IMR-90 (cell line): ENCODE measurements at regions not wholly inside any gene's neighbourhood (a gene's known extent, or its start where the extent isn't known, plus 50 kb on each side); places are given as distances from the start of the nearest gene placed in this dataset.

Experiments
- ATAC-seq: fragments of 200-7000 bp; cut with Tn5 transposase; 2 replicates; pipeline ENCODE4 v1.9.1; 2020; ENCODE audit warnings: low read depth, mild to moderate bottlenecking, moderate library complexity
- BruUV-seq: library from RNA; stranded (reverse); fragments of 400-500 nt; replicated peaks from 2 replicates; lab custom pipeline; 2021; lab: Mats Ljungman, UMichigan
- CTCF ChIA-PET: fragments of 300-600 bp; formaldehyde crosslinking; extraction: SDS; loops from one replicate; lab custom pipeline; 2021; ENCODE audit warnings: antibody characterized with exemption; lab: Yijun Ruan, JAX
- POLR2A ChIA-PET: fragments of 300-600 bp; sonication (Branson Sonifier 250); formaldehyde crosslinking; loops from one replicate; lab custom pipeline; 2022; ENCODE audit warnings: antibody characterized with exemption; ENCODE audit not compliant: unreplicated experiment; lab: Charles Lee
- DNase-seq: peaks from one replicate; pipeline ENCODE4 v3.0.0; 2013
- H2AFZ ChIP-seq: replicated peaks from 2 replicates; pipeline ENCODE3; 2013; ENCODE audit warnings: low read length, mild to moderate bottlenecking; ENCODE audit not compliant: poor library complexity
- H2AK5ac ChIP-seq: 2 replicates; pipeline ENCODE4 v1.6.1; 2013; ENCODE audit warnings: low read depth, low read length, inconsistent platforms
- H2AK9ac ChIP-seq: replicated peaks from 2 replicates; pipeline ENCODE3; 2013; ENCODE audit warnings: mild to moderate bottlenecking, low read depth, low read length, moderate library complexity; ENCODE audit not compliant: poor library complexity
- H2BK120ac ChIP-seq: 2 replicates; pipeline ENCODE4 v1.6.1; 2013; ENCODE audit warnings: low read depth, low read length, inconsistent platforms
- H2BK15ac ChIP-seq: 3 replicates; pipeline ENCODE4 v1.6.1; 2013; ENCODE audit warnings: low read depth, low read length, inconsistent platforms
- H2BK20ac ChIP-seq: 2 replicates; pipeline ENCODE4 v1.6.1; 2013; ENCODE audit warnings: low read depth, mild to moderate bottlenecking, inconsistent platforms, low read length, moderate library complexity
- H2BK5ac ChIP-seq: 2 replicates; pipeline ENCODE4 v1.6.1; 2013; ENCODE audit warnings: mild to moderate bottlenecking, low read depth, low read length, inconsistent platforms; ENCODE audit not compliant: poor library complexity, severe bottlenecking
- H3K14ac ChIP-seq: replicated peaks from 2 replicates; pipeline ENCODE4 v1.6.1; 2013; ENCODE audit warnings: low read depth, low read length, inconsistent platforms
- H3K18ac ChIP-seq: 2 replicates; pipeline ENCODE4 v1.6.1; 2013; ENCODE audit warnings: low read depth, low read length, control low read depth
- H3K23ac ChIP-seq: 2 replicates; pipeline ENCODE4 v1.6.1; 2013; ENCODE audit warnings: low read depth, low read length, inconsistent platforms
- H3K27ac ChIP-seq: 2 replicates; pipeline ENCODE4 v1.5.1; 2013; ENCODE audit warnings: mild to moderate bottlenecking, control low read depth, low read length; ENCODE audit not compliant: insufficient read depth
- H3K27me3 ChIP-seq: 2 replicates; pipeline ENCODE4 v1.6.1; 2013; ENCODE audit warnings: low read length; ENCODE audit not compliant: control insufficient read depth, insufficient read depth
- H3K36me3 ChIP-seq: 2 replicates; pipeline ENCODE4 v1.6.1; 2013; ENCODE audit warnings: low read length, mixed read lengths; ENCODE audit not compliant: control insufficient read depth, insufficient read depth
- H3K4ac ChIP-seq: 2 replicates; pipeline ENCODE4 v1.6.1; 2013; ENCODE audit warnings: low read depth, low read length, inconsistent platforms
- H3K4me1 ChIP-seq: 2 replicates; pipeline ENCODE4 v1.6.1; 2013; ENCODE audit warnings: low read length, mixed read lengths; ENCODE audit not compliant: control insufficient read depth, insufficient read depth
- H3K4me2 ChIP-seq: 2 replicates; pipeline ENCODE4 v1.6.1; 2013; ENCODE audit warnings: low read depth, mild to moderate bottlenecking, control low read depth, low read length, moderate library complexity
- H3K4me3 ChIP-seq: 2 replicates; pipeline ENCODE4 v1.5.1; 2013; ENCODE audit warnings: low read depth, mild to moderate bottlenecking, control low read depth, low read length, moderate library complexity; ENCODE audit not compliant: insufficient read depth
- H3K56ac ChIP-seq: 2 replicates; pipeline ENCODE4 v1.6.1; 2013; ENCODE audit warnings: low read length, inconsistent platforms; ENCODE audit not compliant: insufficient read depth; ENCODE audit errors: extremely low read depth
- H3K79me1 ChIP-seq, 2 experiments: 2 replicates each; pipeline ENCODE4 v1.6.1; 2013; ENCODE audit warnings: low read length in 2 of 2, inconsistent platforms in 1 of 2, low read depth in 1 of 2
- H3K9ac ChIP-seq: 2 replicates; pipeline ENCODE4 v1.6.1; 2013; ENCODE audit warnings: low read depth, low read length, control low read depth
- H3K9me1 ChIP-seq: 2 replicates; pipeline ENCODE4 v1.6.1; 2013; ENCODE audit warnings: low read length, inconsistent platforms; ENCODE audit not compliant: insufficient read depth
- H3K9me3 ChIP-seq: 2 replicates; pipeline ENCODE4 v1.6.1; 2013; ENCODE audit warnings: low read length; ENCODE audit not compliant: control insufficient read depth, insufficient read depth
- H4K20me1 ChIP-seq: 2 replicates; pipeline ENCODE4 v1.6.1; 2013; ENCODE audit warnings: low read length, inconsistent platforms; ENCODE audit not compliant: insufficient read depth
- H4K5ac ChIP-seq: 2 replicates; pipeline ENCODE4 v1.6.1; 2013; ENCODE audit warnings: mild to moderate bottlenecking, low read depth, low read length, control low read depth
- H4K8ac ChIP-seq, 2 experiments: 2 replicates each; pipeline ENCODE4 v1.6.1; 2013; ENCODE audit warnings: low read depth in 2 of 2, low read length in 2 of 2, control low read depth in 1 of 2, inconsistent platforms in 1 of 2
- H4K91ac ChIP-seq: 2 replicates; pipeline ENCODE4 v1.6.1; 2013; ENCODE audit warnings: low read depth, low read length, inconsistent platforms; ENCODE audit not compliant: insufficient read depth
- BHLHE40 ChIP-seq: fragments of 150-350 bp; IDR thresholded peaks from 2 replicates; pipeline ENCODE4 v1.6.1; 2016; ENCODE audit warnings: mild to moderate bottlenecking, low read depth, low read length
- CEBPB ChIP-seq: IDR thresholded peaks from 2 replicates; pipeline ENCODE4 v1.6.1; 2012; ENCODE audit warnings: low read depth, low read length, improper control_type of control experiment
- CHD1 ChIP-seq: IDR thresholded peaks from 2 replicates; pipeline ENCODE4 v1.6.1; 2012; ENCODE audit warnings: low read depth, low read length, improper control_type of control experiment
- CTCF ChIP-seq: conservative IDR thresholded peaks from 2 replicates; pipeline ENCODE4 v1.5.1; 2012; ENCODE audit warnings: mild to moderate bottlenecking, low read depth, low read length, improper control_type of control experiment
- ELK1 ChIP-seq: fragments of 150-350 bp; IDR thresholded peaks from 2 replicates; pipeline ENCODE4 v1.6.1; 2016; ENCODE audit warnings: low read depth, mild to moderate bottlenecking, low read length, moderate library complexity, borderline replicate concordance
- FOS ChIP-seq: fragments of 150-350 bp; IDR thresholded peaks from 2 replicates; pipeline ENCODE4 v1.6.1; 2016; ENCODE audit warnings: low read depth, low read length
- MAFK ChIP-seq: IDR thresholded peaks from 2 replicates; pipeline ENCODE4 v1.6.1; 2012; ENCODE audit warnings: low read depth, low read length, improper control_type of control experiment
- MAZ ChIP-seq: IDR thresholded peaks from 2 replicates; pipeline ENCODE4 v1.6.1; 2012; ENCODE audit warnings: low read depth, mild to moderate bottlenecking, low read length, improper control_type of control experiment, moderate library complexity, borderline replicate concordance
- MXI1 ChIP-seq: IDR thresholded peaks from 2 replicates; pipeline ENCODE4 v1.6.1; 2012; ENCODE audit warnings: low read depth, mild to moderate bottlenecking, low read length, moderate library complexity, borderline replicate concordance
- NFE2L2 ChIP-seq: fragments of 150-350 bp; IDR thresholded peaks from 2 replicates; pipeline ENCODE4 v1.6.1; 2016; ENCODE audit warnings: low read depth, mild to moderate bottlenecking, low read length
- POLR2A ChIP-seq: IDR thresholded peaks from 2 replicates; pipeline ENCODE4 v1.6.1; 2012; ENCODE audit warnings: mild to moderate bottlenecking, low read depth, low read length
- RAD21 ChIP-seq: IDR thresholded peaks from 2 replicates; pipeline ENCODE4 v1.6.1; 2012; ENCODE audit warnings: low read length, improper control_type of control experiment
- RCOR1 ChIP-seq: IDR thresholded peaks from 2 replicates; pipeline ENCODE4 v1.6.1; 2012; ENCODE audit warnings: mild to moderate bottlenecking, low read length, improper control_type of control experiment; ENCODE audit not compliant: insufficient replicate concordance
- RFX5 ChIP-seq: IDR thresholded peaks from 2 replicates; pipeline ENCODE4 v1.8.0; 2012; ENCODE audit warnings: low read depth, mild to moderate bottlenecking, low read length, moderate library complexity
- SMC3 ChIP-seq: fragments of 150-350 bp; IDR thresholded peaks from 2 replicates; pipeline ENCODE4 v1.6.1; 2016; ENCODE audit warnings: low read depth, mild to moderate bottlenecking, antibody characterized with exemption, low read length, moderate library complexity
- USF2 ChIP-seq: fragments of 150-350 bp; IDR thresholded peaks from 2 replicates; pipeline ENCODE4 v1.6.1; 2017; ENCODE audit warnings: mild to moderate bottlenecking, antibody characterized with exemption, low read length, low read depth
- WGBS, 2 experiments: methylation state at CpG; one replicate each; pipeline versions ENCODE4 v1.1.5 to v1.1.7; 2013; ENCODE audit warnings: missing lambda C conversion rate in 2 of 2; ENCODE audit not compliant: insufficient read length in 1 of 2; ENCODE audit errors: extremely low coverage in 2 of 2; 5-methylcytosine and 5-hydroxymethylcytosine counted together
- dilution Hi-C: fragments of 300-500 bp; cut with HindIII; formaldehyde crosslinking; loops from one replicate; pipeline ENCODE4 v1.14.3; 2018; ENCODE audit warnings: low sequenced_read_pairs; ENCODE audit not compliant: unreplicated experiment
- in situ Hi-C: fragments of 300-500 bp; cut with MboI; formaldehyde crosslinking; loops from 3 replicates; pipeline ENCODE4 v1.14.3; 2019; ENCODE audit warnings: low sequenced_read_pairs, inconsistent platforms, mixed read lengths
- intact Hi-C: fragments of 100-400 bp; cut with micrococcal nuclease; formaldehyde crosslinking; loops from 2 replicates; pipeline ENCODE4 v1.10.0; 2022

- intact Hi-C loops = no loop called here
- H2AFZ ChIP-seq = no peak overlapping the region
- CTCF ChIA-PET = interaction anchor here (0.6 kb wide), 2 partner anchors 556 to 569 kb away, joined by 6 to 7 read pairs; no protein-coding TSS in a partner anchor
Observed at GRCh38 chr3:110734524-110734923, 337.1 kb upstream of the NECTIN3 start.

More at GRCh38 chr3:110734524-110734923, 337.1 kb upstream of the NECTIN3 start:
- no peaks in the 10 kb centered on the region for H3K27me3 ChIP-seq
- no peak overlapping the region for H4K91ac ChIP-seq
- no peak overlapping the region for H4K5ac ChIP-seq
- no peak overlapping the region for H2BK15ac ChIP-seq
- H3K36me3 ChIP-seq = no peaks in the 10 kb centered on the region
- H3K9me3 ChIP-seq = no peaks in the 10 kb centered on the region
- H4K8ac ChIP-seq = no peak overlapping the region
- H3K56ac ChIP-seq = no peak overlapping the region
- no peak overlapping the region for H2BK20ac ChIP-seq
- no peak for ATAC-seq
- H3K9ac ChIP-seq = no peak overlapping the region
- no peak overlapping the region for H3K14ac ChIP-seq
- TF ChIP-seq RAD21 (no peak), RFX5 (no peak), CHD1 (no peak), MAZ (no peak), CTCF (no peak), MXI1 (no peak), MAFK (no peak), NFE2L2 (no peak), USF2 (no peak), POLR2A (no peak), BHLHE40 (no peak), FOS (no peak), ELK1 (no peak), RCOR1 (no peak), SMC3 (no peak), CEBPB (no peak)
- POLR2A ChIA-PET = no interaction called here
- no peak overlapping the region for H2AK5ac ChIP-seq
- dilution Hi-C loops (no loop called here), in situ Hi-C loops (no loop called here)
- WGBS, 2 experiments = 88% methylated on average over 3 of the region's 5 CpGs; no CpG with 5 or more reads in 1 of the 2 experiments
- H3K4me1 ChIP-seq = no peaks in the 10 kb centered on the region
- no peaks in the 10 kb centered on the region for H3K79me1 ChIP-seq
- H3K27ac ChIP-seq = no peak overlapping the region
- H2AK9ac ChIP-seq = no peak overlapping the region
- H3K4me3 ChIP-seq = no peak overlapping the region
- H2BK5ac ChIP-seq = no peak overlapping the region
- no peak overlapping the region for H3K18ac ChIP-seq
- H4K20me1 ChIP-seq = no peaks in the 10 kb centered on the region
- BruUV-seq = no TSS peak
- no peak for DNase-seq
- H3K23ac ChIP-seq = no peak overlapping the region
- H3K4ac ChIP-seq = no peak overlapping the region
- H3K9me1 ChIP-seq = no peaks in the 10 kb centered on the region
- H2BK120ac ChIP-seq = no peak overlapping the region
- H3K4me2 ChIP-seq = no peak overlapping the region
